ENCODE measurements at regions not wholly inside any gene's neighbourhood (a gene's known extent, or its start where the extent isn't known, plus 50 kb on each side); places are given as distances from the start of the nearest gene placed in this dataset.

DNA sequence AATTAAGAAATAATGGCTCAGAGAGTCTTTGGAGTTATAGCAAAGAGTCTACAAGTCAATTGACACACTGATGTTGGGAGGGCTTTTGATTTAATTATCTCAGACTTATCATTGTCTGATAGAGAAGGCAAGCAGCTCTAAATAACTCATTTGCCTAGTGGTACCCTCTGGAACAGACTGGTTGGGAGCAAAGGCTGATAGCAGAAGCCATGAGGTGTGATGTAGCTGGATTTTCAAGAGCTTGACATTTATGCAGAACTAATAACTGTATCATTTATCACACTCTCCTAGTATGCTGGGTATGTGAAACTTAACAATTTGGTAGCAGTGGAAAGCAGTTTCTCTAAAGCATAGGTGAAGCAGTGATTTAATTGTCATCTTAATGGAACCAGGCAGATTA is 380.6 kb downstream of the TENT5A start:
- DNase-seq (ENCODE audit: low spot score) (no peak), ATAC-seq (no peak)
- H3K27ac Mint-ChIP-seq: no peak overlapping the region
- no peak for TF ChIP-seq ZNF114 (CRISPR knock-in tag; IDR thresholded peaks at IDR 0.05)
- TF ChIP-seq, protein P1, sequence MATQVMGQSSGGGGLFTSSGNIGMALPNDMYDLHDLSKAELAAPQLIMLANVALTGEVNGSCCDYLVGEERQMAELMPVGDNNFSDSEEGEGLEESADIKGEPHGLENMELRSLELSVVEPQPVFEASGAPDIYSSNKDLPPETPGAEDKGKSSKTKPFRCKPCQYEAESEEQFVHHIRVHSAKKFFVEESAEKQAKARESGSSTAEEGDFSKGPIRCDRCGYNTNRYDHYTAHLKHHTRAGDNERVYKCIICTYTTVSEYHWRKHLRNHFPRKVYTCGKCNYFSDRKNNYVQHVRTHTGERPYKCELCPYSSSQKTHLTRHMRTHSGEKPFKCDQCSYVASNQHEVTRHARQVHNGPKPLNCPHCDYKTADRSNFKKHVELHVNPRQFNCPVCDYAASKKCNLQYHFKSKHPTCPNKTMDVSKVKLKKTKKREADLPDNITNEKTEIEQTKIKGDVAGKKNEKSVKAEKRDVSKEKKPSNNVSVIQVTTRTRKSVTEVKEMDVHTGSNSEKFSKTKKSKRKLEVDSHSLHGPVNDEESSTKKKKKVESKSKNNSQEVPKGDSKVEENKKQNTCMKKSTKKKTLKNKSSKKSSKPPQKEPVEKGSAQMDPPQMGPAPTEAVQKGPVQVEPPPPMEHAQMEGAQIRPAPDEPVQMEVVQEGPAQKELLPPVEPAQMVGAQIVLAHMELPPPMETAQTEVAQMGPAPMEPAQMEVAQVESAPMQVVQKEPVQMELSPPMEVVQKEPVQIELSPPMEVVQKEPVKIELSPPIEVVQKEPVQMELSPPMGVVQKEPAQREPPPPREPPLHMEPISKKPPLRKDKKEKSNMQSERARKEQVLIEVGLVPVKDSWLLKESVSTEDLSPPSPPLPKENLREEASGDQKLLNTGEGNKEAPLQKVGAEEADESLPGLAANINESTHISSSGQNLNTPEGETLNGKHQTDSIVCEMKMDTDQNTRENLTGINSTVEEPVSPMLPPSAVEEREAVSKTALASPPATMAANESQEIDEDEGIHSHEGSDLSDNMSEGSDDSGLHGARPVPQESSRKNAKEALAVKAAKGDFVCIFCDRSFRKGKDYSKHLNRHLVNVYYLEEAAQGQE (IDR thresholded peaks at IDR 0.05; ENCODE audit: unreplicated experiment): no peak
- Histone ChIP-seq H3K4me1 (ENCODE audit: insufficient read depth) (no peaks in the 10 kb centered on the region), H3K36me3 (ENCODE audit: insufficient read depth) (no peaks in the 10 kb centered on the region), H3K27me3 (ENCODE audit: insufficient read depth) (no peaks in the 10 kb centered on the region), H3K4me3 (no peak overlapping the region), H3K27ac (ENCODE audit: low read depth) (no peak overlapping the region), H3K79me2 (replicated peaks; ENCODE audit: insufficient read depth) (no peaks in the 10 kb centered on the region), H4K20me1 (replicated peaks; ENCODE audit: insufficient read depth) (no peaks in the 10 kb centered on the region), H3F3A (replicated peaks; ENCODE audit: low read depth) (no peaks in the 10 kb centered on the region), H3K9me2 (ENCODE audit: insufficient read depth) (no peaks in the 10 kb centered on the region), H3K4me2 (no peak overlapping the region), H2AFZ (no peak overlapping the region)
- no peaks in the 10 kb centered on the region for H3K4me1 Mint-ChIP-seq
- H3K4me3 Mint-ChIP-seq: no peak overlapping the region
- peaks cover 2% of the 10 kb centered on the region; the same call in 1 of the 3 replicates for H3K9me3 Mint-ChIP-seq
- H3K27me3 Mint-ChIP-seq (ENCODE audit: insufficient read depth, low read depth, poor library complexity): no peaks in the 10 kb centered on the region
- no peaks in the 10 kb centered on the region for H3K36me3 Mint-ChIP-seq (ENCODE audit: low read depth)

DNA sequence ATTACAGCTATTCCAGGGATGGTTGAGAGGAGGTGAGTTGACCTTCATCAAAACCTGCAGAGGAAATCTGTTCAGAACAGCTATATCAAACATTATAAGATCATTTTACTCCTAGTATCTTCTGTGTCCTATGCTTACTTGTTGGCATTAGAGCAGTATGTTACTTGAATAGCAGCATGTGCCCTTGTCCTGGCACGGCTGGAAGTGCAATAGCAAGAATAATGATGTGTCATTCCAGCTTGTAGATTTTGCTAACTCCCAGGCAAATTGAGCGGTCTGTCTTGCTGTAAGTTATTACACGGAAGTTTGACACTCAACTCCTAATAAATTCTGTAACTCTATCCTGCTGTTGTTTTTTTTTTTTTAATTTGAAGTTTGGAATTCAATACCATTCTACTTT is 385.5 kb downstream of the TENT5A start:
- no peaks in the 10 kb centered on the region for H3K4me1 Mint-ChIP-seq
- H3K4me3 Mint-ChIP-seq: no peak overlapping the region
- Histone ChIP-seq H3K4me3 (no peak overlapping the region), H3F3A (replicated peaks; ENCODE audit: low read depth) (no peaks in the 10 kb centered on the region), H3K36me3 (ENCODE audit: insufficient read depth) (no peaks in the 10 kb centered on the region), H3K9me2 (ENCODE audit: insufficient read depth) (no peaks in the 10 kb centered on the region), H4K20me1 (replicated peaks; ENCODE audit: insufficient read depth) (no peaks in the 10 kb centered on the region), H3K4me2 (no peak overlapping the region), H3K27me3 (ENCODE audit: insufficient read depth) (no peaks in the 10 kb centered on the region), H3K4me1 (ENCODE audit: insufficient read depth) (no peaks in the 10 kb centered on the region), H3K79me2 (replicated peaks; ENCODE audit: insufficient read depth) (no peaks in the 10 kb centered on the region), H3K27ac (ENCODE audit: low read depth) (no peak overlapping the region), H2AFZ (no peak overlapping the region)
- no peak for DNase-seq (ENCODE audit: low spot score)
- H3K9me3 Mint-ChIP-seq: no peaks in the 10 kb centered on the region
- ATAC-seq: no peak
- H3K27me3 Mint-ChIP-seq (ENCODE audit: insufficient read depth, low read depth, poor library complexity): no peaks in the 10 kb centered on the region
- no peak overlapping the region for H3K27ac Mint-ChIP-seq
- no peaks in the 10 kb centered on the region for H3K36me3 Mint-ChIP-seq (ENCODE audit: low read depth)
- TF ChIP-seq EZH2phosphoT487 (IDR thresholded peaks at IDR 0.05; ENCODE audit: unreplicated experiment) (no peak), ZNF114 (CRISPR knock-in tag; IDR thresholded peaks at IDR 0.05) (no peak), JUNB (IDR thresholded peaks at IDR 0.05; ENCODE audit: unreplicated experiment) (no peak), EZH2 (IDR thresholded peaks at IDR 0.05; ENCODE audit: low read depth, unreplicated experiment) (no peak), NANOG (IDR thresholded peaks at IDR 0.05; ENCODE audit: borderline replicate concordance) (no peak), POLR2AphosphoS5 (IDR thresholded peaks at IDR 0.05; ENCODE audit: low read depth) (no peak), ZNF331 (CRISPR knock-in tag; IDR thresholded peaks at IDR 0.05; ENCODE audit: low read depth) (no peak)
- TF ChIP-seq, protein P2, sequence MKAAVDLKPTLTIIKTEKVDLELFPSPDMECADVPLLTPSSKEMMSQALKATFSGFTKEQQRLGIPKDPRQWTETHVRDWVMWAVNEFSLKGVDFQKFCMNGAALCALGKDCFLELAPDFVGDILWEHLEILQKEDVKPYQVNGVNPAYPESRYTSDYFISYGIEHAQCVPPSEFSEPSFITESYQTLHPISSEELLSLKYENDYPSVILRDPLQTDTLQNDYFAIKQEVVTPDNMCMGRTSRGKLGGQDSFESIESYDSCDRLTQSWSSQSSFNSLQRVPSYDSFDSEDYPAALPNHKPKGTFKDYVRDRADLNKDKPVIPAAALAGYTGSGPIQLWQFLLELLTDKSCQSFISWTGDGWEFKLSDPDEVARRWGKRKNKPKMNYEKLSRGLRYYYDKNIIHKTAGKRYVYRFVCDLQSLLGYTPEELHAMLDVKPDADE (IDR thresholded peaks at IDR 0.05): no peak
- TF ChIP-seq, protein P3, sequence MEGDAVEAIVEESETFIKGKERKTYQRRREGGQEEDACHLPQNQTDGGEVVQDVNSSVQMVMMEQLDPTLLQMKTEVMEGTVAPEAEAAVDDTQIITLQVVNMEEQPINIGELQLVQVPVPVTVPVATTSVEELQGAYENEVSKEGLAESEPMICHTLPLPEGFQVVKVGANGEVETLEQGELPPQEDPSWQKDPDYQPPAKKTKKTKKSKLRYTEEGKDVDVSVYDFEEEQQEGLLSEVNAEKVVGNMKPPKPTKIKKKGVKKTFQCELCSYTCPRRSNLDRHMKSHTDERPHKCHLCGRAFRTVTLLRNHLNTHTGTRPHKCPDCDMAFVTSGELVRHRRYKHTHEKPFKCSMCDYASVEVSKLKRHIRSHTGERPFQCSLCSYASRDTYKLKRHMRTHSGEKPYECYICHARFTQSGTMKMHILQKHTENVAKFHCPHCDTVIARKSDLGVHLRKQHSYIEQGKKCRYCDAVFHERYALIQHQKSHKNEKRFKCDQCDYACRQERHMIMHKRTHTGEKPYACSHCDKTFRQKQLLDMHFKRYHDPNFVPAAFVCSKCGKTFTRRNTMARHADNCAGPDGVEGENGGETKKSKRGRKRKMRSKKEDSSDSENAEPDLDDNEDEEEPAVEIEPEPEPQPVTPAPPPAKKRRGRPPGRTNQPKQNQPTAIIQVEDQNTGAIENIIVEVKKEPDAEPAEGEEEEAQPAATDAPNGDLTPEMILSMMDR (conservative IDR thresholded peaks at IDR 0.05; ENCODE audit: low read depth in 2 of 2): no peak
- TF ChIP-seq, protein P1 (IDR thresholded peaks at IDR 0.05; ENCODE audit: unreplicated experiment): no peak

All from GM23338 (cell line).